Body of pancreas (tissue), 4 donors: ENCODE measurements at regions not wholly inside any gene's neighbourhood (a gene's known extent, or its start where the extent isn't known, plus 50 kb on each side); places are given as distances from the start of the nearest gene placed in this dataset.

Experiments
- ATAC-seq: fragments of 150-250 bp; one replicate; pipeline ENCODE4 v1.9.1; 2016
- DNase-seq, 4 donors: peaks; one replicate each; pipeline ENCODE4 v3.0.0-alpha.2; 2019
- H3K27ac ChIP-seq, 4 donors: fragments of 200-600 bp; sonication (generic); 1 replicate in 3 of 4; 2 replicates in 1 of 4; pipeline versions ENCODE4 v1.5.1 to v1.6.1; 2016 to 2019; ENCODE audit warnings: mild to moderate bottlenecking in 1 of 4, mixed read lengths in 1 of 4, moderate library complexity in 1 of 4
- H3K27me3 ChIP-seq, 2 donors: fragments of 200-600 bp; sonication (generic); one replicate each; pipeline ENCODE4 v1.6.0; 2016; ENCODE audit warnings: mild to moderate bottlenecking in 1 of 2
- H3K36me3 ChIP-seq, 2 donors: fragments of 200-600 bp; sonication (generic); replicated peaks in 1 of 2; 2 replicates each; pipeline ENCODE4 v1.5.1; 2016; ENCODE audit warnings: low read depth in 2 of 2; ENCODE audit not compliant: insufficient read depth in 1 of 2
- H3K4me1 ChIP-seq: fragments of 200-600 bp; sonication (generic); one replicate; pipeline ENCODE4 v1.6.0; 2016
- H3K4me3 ChIP-seq, 2 donors: fragments of 200-600 bp; sonication (generic); 1 replicate in 1 of 2; 2 replicates in 1 of 2; pipeline ENCODE4 v1.5.1; 2016 to 2019
- H3K9me3 ChIP-seq, 3 donors: fragments of 200-600 bp; sonication (generic); 1 replicate in 2 of 3; 2 replicates in 1 of 3; pipeline ENCODE4 v1.5.1; 2016
- POLR2A ChIP-seq, 3 donors: fragments of 450-650 bp; IDR thresholded peaks; one replicate each; pipeline ENCODE4 v1.6.1; 2016; ENCODE audit warnings: antibody characterized with exemption in 3 of 3, mild to moderate bottlenecking in 2 of 3
- WGBS, 2 donors: methylation state at CpG; one replicate each; pipeline ENCODE4 v1.1.5; 2017; 5-methylcytosine and 5-hydroxymethylcytosine counted together
- intact Hi-C: fragments of 100-400 bp; cut with DNase I; formaldehyde crosslinking; loops from one replicate; pipeline ENCODE4 v1.15.1; 2023
- TF ChIP-seq, protein P1 (sequence below), 7 experiments: fragments of 450-650 bp in 4 of 7; fragments of 200-600 bp in 3 of 7; sonication (generic) in 3 of 7; IDR thresholded peaks; one replicate each; pipeline ENCODE4 v1.5.1; 2016 to 2019; ENCODE audit warnings: antibody characterized with exemption in 7 of 7

DNA sequence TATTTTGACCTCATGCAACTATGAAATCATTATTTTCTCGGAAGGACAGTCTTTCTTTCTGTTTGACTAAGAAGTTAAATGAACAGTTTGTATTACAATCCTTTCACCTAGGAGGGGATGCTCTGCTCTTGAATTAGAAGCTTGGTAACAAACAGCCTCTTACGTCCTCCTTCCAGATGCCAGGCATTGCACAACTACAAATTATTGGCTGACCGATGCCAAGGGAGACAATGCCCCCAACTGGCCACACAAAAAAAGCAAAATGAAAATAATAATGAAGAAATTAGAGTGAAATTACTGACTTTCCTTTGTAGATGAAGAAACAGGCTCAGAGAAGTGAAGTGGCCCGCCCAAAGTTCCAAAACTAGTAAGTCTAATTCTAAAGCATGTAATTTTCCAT, 177.9 kb downstream of the CYRIA start:
- DNase-seq (peak; percentile 31 to 62 (median 40)), ATAC-seq (peak; percentile 64)
- no peaks in the 10 kb centered on the region for H3K27me3 ChIP-seq
- no peaks in the 10 kb centered on the region for H3K36me3 ChIP-seq
- H3K9me3 ChIP-seq = no peaks in the 10 kb centered on the region
- WGBS, 2 donors = 21 to 27% methylated on average over 4 of the region's 4 CpGs
- intact Hi-C loops = loop anchor here (10.0 kb wide), 2 partner anchors 543 to 843 kb away; partner anchors contain the start of gene MYCN
- TF ChIP-seq, protein P1, sequence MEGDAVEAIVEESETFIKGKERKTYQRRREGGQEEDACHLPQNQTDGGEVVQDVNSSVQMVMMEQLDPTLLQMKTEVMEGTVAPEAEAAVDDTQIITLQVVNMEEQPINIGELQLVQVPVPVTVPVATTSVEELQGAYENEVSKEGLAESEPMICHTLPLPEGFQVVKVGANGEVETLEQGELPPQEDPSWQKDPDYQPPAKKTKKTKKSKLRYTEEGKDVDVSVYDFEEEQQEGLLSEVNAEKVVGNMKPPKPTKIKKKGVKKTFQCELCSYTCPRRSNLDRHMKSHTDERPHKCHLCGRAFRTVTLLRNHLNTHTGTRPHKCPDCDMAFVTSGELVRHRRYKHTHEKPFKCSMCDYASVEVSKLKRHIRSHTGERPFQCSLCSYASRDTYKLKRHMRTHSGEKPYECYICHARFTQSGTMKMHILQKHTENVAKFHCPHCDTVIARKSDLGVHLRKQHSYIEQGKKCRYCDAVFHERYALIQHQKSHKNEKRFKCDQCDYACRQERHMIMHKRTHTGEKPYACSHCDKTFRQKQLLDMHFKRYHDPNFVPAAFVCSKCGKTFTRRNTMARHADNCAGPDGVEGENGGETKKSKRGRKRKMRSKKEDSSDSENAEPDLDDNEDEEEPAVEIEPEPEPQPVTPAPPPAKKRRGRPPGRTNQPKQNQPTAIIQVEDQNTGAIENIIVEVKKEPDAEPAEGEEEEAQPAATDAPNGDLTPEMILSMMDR (IDR thresholded peaks at IDR 0.05) = peak in 6 of 7 experiments; percentile 47 to 74 (median 68)
- no peak for TF ChIP-seq POLR2A (IDR thresholded peaks at IDR 0.05)
- no peaks in the 10 kb centered on the region for H3K4me1 ChIP-seq
- no peak overlapping the region for H3K4me3 ChIP-seq
- no peak overlapping the region for H3K27ac ChIP-seq

DNA sequence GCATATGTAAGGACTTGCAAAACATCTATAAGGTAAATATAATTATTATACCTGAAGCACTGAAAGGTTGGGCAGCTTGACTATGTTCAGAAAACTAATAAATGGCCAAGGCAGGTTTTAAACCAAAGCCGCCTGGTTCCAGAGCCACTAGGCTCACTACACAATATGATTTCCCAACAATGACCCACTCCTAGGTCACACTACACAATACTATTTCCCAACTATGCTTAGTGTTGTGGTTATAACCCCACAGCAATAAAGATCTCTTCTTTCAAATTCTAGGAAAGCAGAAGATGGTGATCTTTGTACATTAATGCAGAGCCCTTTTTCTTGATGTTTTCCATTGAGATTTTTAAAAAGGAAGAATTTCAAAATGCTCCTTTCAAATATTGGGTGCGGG, 180.4 kb downstream of the CYRIA start:
- DNase-seq (no peak), ATAC-seq (no peak)
- H3K27me3 ChIP-seq = no peaks in the 10 kb centered on the region
- no peak overlapping the region for H3K27ac ChIP-seq
- WGBS, 2 donors = 85 to 94% methylated on average over 2 of the region's 2 CpGs
- no peaks in the 10 kb centered on the region for H3K9me3 ChIP-seq
- H3K4me1 ChIP-seq = no peaks in the 10 kb centered on the region
- TF ChIP-seq, protein P1 (IDR thresholded peaks at IDR 0.05) = no peak
- TF ChIP-seq POLR2A (IDR thresholded peaks at IDR 0.05) = no peak
- intact Hi-C loops = loop anchor here (10.0 kb wide), 2 partner anchors 540 to 840 kb away; partner anchors contain the start of gene MYCN
- H3K36me3 ChIP-seq = no peaks in the 10 kb centered on the region
- no peak overlapping the region for H3K4me3 ChIP-seq

DNA sequence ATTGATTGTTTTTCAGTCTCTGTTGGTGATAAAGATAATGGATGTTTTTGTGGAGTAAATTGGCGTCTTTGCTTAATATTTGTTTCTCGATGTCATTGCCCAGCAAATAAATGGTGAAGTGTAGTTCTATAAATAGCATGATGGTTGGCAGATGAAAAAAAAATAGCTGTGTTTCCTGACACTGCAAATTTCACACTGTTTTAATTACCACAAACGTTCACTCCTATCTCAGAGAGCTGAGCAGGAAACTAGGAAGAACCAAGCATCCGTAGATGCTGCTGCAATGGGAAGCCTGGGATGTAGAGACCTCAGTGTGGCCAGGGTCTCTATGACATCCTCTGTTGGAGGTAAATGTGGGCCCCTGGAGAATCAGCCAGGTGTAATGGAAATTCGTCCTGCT, 183.2 kb downstream of the CYRIA start:
- intact Hi-C loops = loop anchor here (10.0 kb wide), 2 partner anchors 538 to 838 kb away; partner anchors contain the start of gene MYCN
- Histone ChIP-seq H3K9me3 (no peaks in the 10 kb centered on the region), H3K27me3 (no peaks in the 10 kb centered on the region), H3K4me1 (peaks cover 5% of the 10 kb centered on the region), H3K27ac (no peak overlapping the region), H3K4me3 (no peak overlapping the region), H3K36me3 (no peaks in the 10 kb centered on the region)
- TF ChIP-seq, protein P1 (IDR thresholded peaks at IDR 0.05) = no peak
- no peak for TF ChIP-seq POLR2A (IDR thresholded peaks at IDR 0.05)
- DNase-seq (no peak), ATAC-seq (no peak)
- WGBS, 2 donors = 33 to 48% methylated on average over 5 of the region's 5 CpGs

DNA sequence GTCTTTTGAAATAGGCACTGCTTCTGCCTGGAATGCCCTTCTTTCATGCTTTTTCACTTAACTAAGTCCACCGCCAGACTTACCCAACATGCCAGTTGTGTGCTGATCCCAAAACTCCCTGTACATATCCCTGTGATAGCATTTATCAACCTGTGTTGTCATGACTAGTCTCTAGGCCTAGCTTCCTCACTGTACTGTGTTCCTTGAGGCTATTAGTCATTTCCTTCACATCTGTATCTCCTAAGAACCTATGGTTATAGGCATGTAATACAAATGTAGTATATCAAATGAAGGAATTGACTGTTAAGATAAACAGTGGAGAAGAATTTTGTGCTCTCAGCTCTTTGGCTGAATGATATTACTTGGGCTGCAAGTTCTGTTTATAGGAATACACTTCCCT, 184.3 kb downstream of the CYRIA start:
- H3K36me3 ChIP-seq = no peaks in the 10 kb centered on the region
- ATAC-seq (no peak), DNase-seq (no peak)
- no peak overlapping the region for H3K4me3 ChIP-seq
- 96 to 100% methylated on average over 1 of the region's 1 CpG for WGBS, 2 donors
- peaks cover 5% of the 10 kb centered on the region for H3K4me1 ChIP-seq
- H3K9me3 ChIP-seq = no peaks in the 10 kb centered on the region
- TF ChIP-seq POLR2A (IDR thresholded peaks at IDR 0.05) = no peak
- TF ChIP-seq, protein P1 (IDR thresholded peaks at IDR 0.05) = no peak
- intact Hi-C loops = loop anchor here (10.0 kb wide), 2 partner anchors 537 to 837 kb away; partner anchors contain the start of gene MYCN
- H3K27ac ChIP-seq = no peak overlapping the region
- no peaks in the 10 kb centered on the region for H3K27me3 ChIP-seq

DNA sequence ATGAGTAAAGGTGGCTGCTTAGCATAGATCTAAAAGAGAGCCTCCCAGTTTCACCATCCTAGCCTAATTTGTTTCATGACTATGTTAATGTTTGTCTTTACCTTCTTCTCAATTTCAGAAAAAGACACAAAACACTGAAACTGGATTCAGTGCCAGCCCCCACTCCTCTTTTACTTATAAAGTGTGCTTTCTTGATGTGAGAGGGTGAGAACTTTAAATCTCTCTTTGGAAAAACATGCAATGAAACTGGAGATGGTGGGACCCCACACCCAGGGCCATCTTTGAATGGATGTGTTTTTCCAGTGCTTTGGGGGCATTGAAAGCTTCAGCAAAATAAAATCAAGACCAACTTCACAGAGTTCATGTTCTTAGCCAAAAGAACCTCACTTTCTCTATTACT, 185.9 kb downstream of the CYRIA start:
- no peak for DNase-seq
- no peaks in the 10 kb centered on the region for H3K9me3 ChIP-seq

More for the DNA sequence above, 185.9 kb downstream of the CYRIA start:
- intact Hi-C loops = loop anchor here (10.0 kb wide), 2 partner anchors 535 to 835 kb away; partner anchors contain the start of gene MYCN
- TF ChIP-seq, protein P1 (IDR thresholded peaks at IDR 0.05) = no peak
- no peak for TF ChIP-seq POLR2A (IDR thresholded peaks at IDR 0.05)
- Histone ChIP-seq H3K27ac (no peak overlapping the region), H3K4me3 (no peak overlapping the region), H3K4me1 (peaks cover 5% of the 10 kb centered on the region), H3K36me3 (no peaks in the 10 kb centered on the region), H3K27me3 (no peaks in the 10 kb centered on the region)
- no peak for ATAC-seq
